Activated CD4-positive, alpha-beta T cell treated with anti-CD3 and anti-CD28 coated beads, Interleukin-2, amount 10 ng/mL, durations not matched to agents 24 days and 14 days (primary cell): ENCODE measurements at regions not wholly inside any gene's neighbourhood (a gene's known extent, or its start where the extent isn't known, plus 50 kb on each side); places are given as distances from the start of the nearest gene placed in this dataset.

Experiments used
- DNase-seq: peaks from one replicate; pipeline ENCODE4 v3.0.0; 2022
- H3K27ac Mint-ChIP-seq: one replicate; pipeline ENCODE4 v1.8.0; 2022; ENCODE audit warnings: mild to moderate bottlenecking, mixed read lengths
- H3K27me3 Mint-ChIP-seq: one replicate; pipeline ENCODE4 v1.8.0; 2022; ENCODE audit warnings: mixed read lengths
- H3K36me3 Mint-ChIP-seq: one replicate; pipeline ENCODE4 v1.8.0; 2022; ENCODE audit warnings: low read depth, mild to moderate bottlenecking, mixed read lengths
- H3K4me1 Mint-ChIP-seq: one replicate; pipeline ENCODE4 v1.8.0; 2021; ENCODE audit warnings: mixed read lengths
- H3K4me3 Mint-ChIP-seq: one replicate; pipeline ENCODE4 v1.8.0; 2022; ENCODE audit warnings: mild to moderate bottlenecking, moderate library complexity, mixed read lengths
- H3K9me3 Mint-ChIP-seq: one replicate; pipeline ENCODE4 v1.8.0; 2021; ENCODE audit warnings: mixed read lengths
- intact Hi-C: fragments of 100-400 bp; cut with micrococcal nuclease; formaldehyde crosslinking; loops from one replicate; pipeline ENCODE4 v1.15.1; 2023

GRCh38 chr3:139095803-139096466 is 51.2 kb upstream of the PRR23C start:
- Mint-ChIP-seq H3K9me3 (peaks cover 4% of the 10 kb centered on the region), H3K27me3 (no peaks in the 10 kb centered on the region), H3K4me3 (no peak overlapping the region), H3K36me3 (no peaks in the 10 kb centered on the region), H3K4me1 (no peaks in the 10 kb centered on the region), H3K27ac (no peak overlapping the region)
- no peak for DNase-seq
- intact Hi-C loops: no loop called here

- no peaks in the 10 kb centered on the region for H3K36me3 Mint-ChIP-seq
- intact Hi-C loops: no loop called here
Observed at GRCh38 chr3:139096670-139097069, 52.0 kb upstream of the PRR23C start.

GRCh38 chr3:139098391-139098790 is 53.7 kb upstream of the PRR23C start:
- intact Hi-C loops: no loop called here
- Mint-ChIP-seq H3K27ac (no peak overlapping the region), H3K36me3 (no peaks in the 10 kb centered on the region), H3K9me3 (no peaks in the 10 kb centered on the region), H3K27me3 (no peaks in the 10 kb centered on the region), H3K4me3 (no peak overlapping the region), H3K4me1 (no peaks in the 10 kb centered on the region)
- no peak for DNase-seq

More at GRCh38 chr3:139096670-139097069, 52.0 kb upstream of the PRR23C start:
- H3K4me1 Mint-ChIP-seq: no peaks in the 10 kb centered on the region
- H3K27ac Mint-ChIP-seq: no peak overlapping the region
- no peak for DNase-seq
- peaks cover 4% of the 10 kb centered on the region for H3K9me3 Mint-ChIP-seq
- H3K4me3 Mint-ChIP-seq: no peak overlapping the region
- H3K27me3 Mint-ChIP-seq: no peaks in the 10 kb centered on the region

GRCh38 chr3:139099968-139100817 is 55.5 kb upstream of the PRR23C start:
- H3K36me3 Mint-ChIP-seq: no peaks in the 10 kb centered on the region
- no peaks in the 10 kb centered on the region for H3K27me3 Mint-ChIP-seq
- intact Hi-C loops: no loop called here
- no peaks in the 10 kb centered on the region for H3K4me1 Mint-ChIP-seq
- no peak overlapping the region for H3K27ac Mint-ChIP-seq
- H3K4me3 Mint-ChIP-seq: no peak overlapping the region
- H3K9me3 Mint-ChIP-seq: no peaks in the 10 kb centered on the region
- DNase-seq: no peak

GRCh38 chr3:139100821-139101220 is 56.1 kb upstream of the PRR23C start:
- H3K27me3 Mint-ChIP-seq: peaks cover 2% of the 10 kb centered on the region
- H3K4me3 Mint-ChIP-seq: no peak overlapping the region
- H3K36me3 Mint-ChIP-seq: no peaks in the 10 kb centered on the region
- H3K27ac Mint-ChIP-seq: no peak overlapping the region
- intact Hi-C loops: no loop called here
- no peaks in the 10 kb centered on the region for H3K4me1 Mint-ChIP-seq
- no peaks in the 10 kb centered on the region for H3K9me3 Mint-ChIP-seq
- DNase-seq: peak; percentile 30

GRCh38 chr3:139101396-139101795 is 56.7 kb upstream of the PRR23C start:
- intact Hi-C loops: no loop called here
- Mint-ChIP-seq H3K4me3 (no peak overlapping the region), H3K27me3 (peaks cover 2% of the 10 kb centered on the region), H3K27ac (no peak overlapping the region), H3K4me1 (no peaks in the 10 kb centered on the region), H3K9me3 (no peaks in the 10 kb centered on the region), H3K36me3 (no peaks in the 10 kb centered on the region)
- peak; percentile 38 for DNase-seq

GRCh38 chr3:139103484-139103883 is 58.8 kb upstream of the PRR23C start:
- intact Hi-C loops: no loop called here
- H3K4me1 Mint-ChIP-seq: no peaks in the 10 kb centered on the region
- peak; percentile 29 for DNase-seq
- no peaks in the 10 kb centered on the region for H3K9me3 Mint-ChIP-seq
- H3K36me3 Mint-ChIP-seq: no peaks in the 10 kb centered on the region
- H3K4me3 Mint-ChIP-seq: no peak overlapping the region
- H3K27me3 Mint-ChIP-seq: peaks cover 2% of the 10 kb centered on the region
- H3K27ac Mint-ChIP-seq: no peak overlapping the region

GRCh38 chr3:139104062-139104461 is 59.4 kb upstream of the PRR23C start:
- H3K27ac Mint-ChIP-seq: no peak overlapping the region
- no peaks in the 10 kb centered on the region for H3K9me3 Mint-ChIP-seq
- H3K4me3 Mint-ChIP-seq: no peak overlapping the region
- no peaks in the 10 kb centered on the region for H3K36me3 Mint-ChIP-seq
- H3K27me3 Mint-ChIP-seq: peaks cover 2% of the 10 kb centered on the region
- no peaks in the 10 kb centered on the region for H3K4me1 Mint-ChIP-seq
- intact Hi-C loops: no loop called here
- DNase-seq: peak; percentile 44

- no peaks in the 10 kb centered on the region for H3K9me3 Mint-ChIP-seq
- DNase-seq: peak; percentile 34
- no peak overlapping the region for H3K27ac Mint-ChIP-seq
- intact Hi-C loops: no loop called here
- H3K36me3 Mint-ChIP-seq: no peaks in the 10 kb centered on the region
- peaks cover 2% of the 10 kb centered on the region for H3K27me3 Mint-ChIP-seq
- no peak overlapping the region for H3K4me3 Mint-ChIP-seq
- peaks cover 2% of the 10 kb centered on the region for H3K4me1 Mint-ChIP-seq
Observed at GRCh38 chr3:139105154-139105702, 60.5 kb upstream of the PRR23C start.

- peak; percentile 31 for DNase-seq
- peaks cover 2% of the 10 kb centered on the region for H3K27me3 Mint-ChIP-seq
- H3K36me3 Mint-ChIP-seq: no peaks in the 10 kb centered on the region
- H3K9me3 Mint-ChIP-seq: no peaks in the 10 kb centered on the region
- intact Hi-C loops: no loop called here
- H3K4me1 Mint-ChIP-seq: peaks cover 4% of the 10 kb centered on the region
- H3K27ac Mint-ChIP-seq: no peak overlapping the region
- H3K4me3 Mint-ChIP-seq: no peak overlapping the region
Observed at GRCh38 chr3:139106013-139106932, 61.6 kb upstream of the PRR23C start.

GRCh38 chr3:139107424-139108252 is 62.9 kb upstream of the PRR23C start:
- intact Hi-C loops: no loop called here
- Mint-ChIP-seq H3K36me3 (no peaks in the 10 kb centered on the region), H3K27ac (no peak overlapping the region), H3K4me3 (no peak overlapping the region), H3K4me1 (peaks cover 4% of the 10 kb centered on the region), H3K27me3 (peaks cover 2% of the 10 kb centered on the region), H3K9me3 (no peaks in the 10 kb centered on the region)
- peak; percentile 26 for DNase-seq

GRCh38 chr3:139108253-139108969 is 63.7 kb upstream of the PRR23C start:
- no peaks in the 10 kb centered on the region for H3K9me3 Mint-ChIP-seq
- peaks cover 4% of the 10 kb centered on the region for H3K27me3 Mint-ChIP-seq
- H3K27ac Mint-ChIP-seq: no peak overlapping the region
- peaks cover 4% of the 10 kb centered on the region for H3K4me1 Mint-ChIP-seq
- DNase-seq: peak; percentile 27
- intact Hi-C loops: no loop called here
- no peaks in the 10 kb centered on the region for H3K36me3 Mint-ChIP-seq
- no peak overlapping the region for H3K4me3 Mint-ChIP-seq
